B cell (primary cell): ENCODE measurements at regions not wholly inside any gene's neighbourhood (a gene's known extent, or its start where the extent isn't known, plus 50 kb on each side); places are given as distances from the start of the nearest gene placed in this dataset.

Experiments
- EZH2 ChIP-seq: IDR thresholded peaks from 2 replicates; pipeline ENCODE4 v1.6.1; 2012; ENCODE audit warnings: borderline replicate concordance, low read depth, mild to moderate bottlenecking, moderate library complexity, low read length; ENCODE audit not compliant: insufficient read depth, poor library complexity, severe bottlenecking
- TF ChIP-seq, protein P1 (sequence below): fragments of 200-600 bp; IDR thresholded peaks from one replicate; pipeline ENCODE4 v1.8.0; 2022; ENCODE audit warnings: antibody characterized with exemption, mild to moderate bottlenecking

DNA sequence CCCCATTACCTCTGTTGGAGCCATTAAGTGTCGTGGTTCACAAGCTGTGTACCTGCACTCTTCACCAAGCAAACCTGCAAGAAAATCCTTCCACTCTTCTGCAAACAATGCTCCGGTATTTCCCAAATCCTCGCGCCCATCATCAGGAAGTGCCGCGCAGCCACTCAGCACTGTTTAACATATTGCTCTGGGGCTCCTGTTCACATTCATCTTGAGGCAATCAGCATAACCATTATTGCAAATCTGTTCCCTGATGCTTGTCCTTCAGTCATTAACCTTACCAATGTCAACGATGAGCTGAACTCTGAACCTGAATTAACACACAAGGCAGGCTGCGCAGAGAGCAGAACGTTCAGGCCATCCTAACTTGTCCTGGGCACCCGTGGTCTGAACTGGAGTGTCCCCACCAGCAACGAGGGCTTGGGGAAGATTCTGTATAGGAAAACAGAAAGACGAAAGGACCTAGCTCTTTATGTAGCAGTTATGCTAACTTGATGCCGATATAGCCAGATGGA, 751.4 kb upstream of the AUTS2 start:
- TF ChIP-seq, protein P1, sequence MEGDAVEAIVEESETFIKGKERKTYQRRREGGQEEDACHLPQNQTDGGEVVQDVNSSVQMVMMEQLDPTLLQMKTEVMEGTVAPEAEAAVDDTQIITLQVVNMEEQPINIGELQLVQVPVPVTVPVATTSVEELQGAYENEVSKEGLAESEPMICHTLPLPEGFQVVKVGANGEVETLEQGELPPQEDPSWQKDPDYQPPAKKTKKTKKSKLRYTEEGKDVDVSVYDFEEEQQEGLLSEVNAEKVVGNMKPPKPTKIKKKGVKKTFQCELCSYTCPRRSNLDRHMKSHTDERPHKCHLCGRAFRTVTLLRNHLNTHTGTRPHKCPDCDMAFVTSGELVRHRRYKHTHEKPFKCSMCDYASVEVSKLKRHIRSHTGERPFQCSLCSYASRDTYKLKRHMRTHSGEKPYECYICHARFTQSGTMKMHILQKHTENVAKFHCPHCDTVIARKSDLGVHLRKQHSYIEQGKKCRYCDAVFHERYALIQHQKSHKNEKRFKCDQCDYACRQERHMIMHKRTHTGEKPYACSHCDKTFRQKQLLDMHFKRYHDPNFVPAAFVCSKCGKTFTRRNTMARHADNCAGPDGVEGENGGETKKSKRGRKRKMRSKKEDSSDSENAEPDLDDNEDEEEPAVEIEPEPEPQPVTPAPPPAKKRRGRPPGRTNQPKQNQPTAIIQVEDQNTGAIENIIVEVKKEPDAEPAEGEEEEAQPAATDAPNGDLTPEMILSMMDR, result no peak
- TF ChIP-seq EZH2, result no peak
